ENCODE measurements at regions not wholly inside any gene's neighbourhood (a gene's known extent, or its start where the extent isn't known, plus 50 kb on each side); places are given as distances from the start of the nearest gene placed in this dataset.
A peak's percentile ranks its signal among the peaks of the same experiment; 100 is the strongest.

GRCh38 chr4:35506161-35506560, 738.2 kb downstream of the ARAP2 start:
- Histone ChIP-seq H3K9me3 (ENCODE audit: control insufficient read depth, insufficient read depth, low read length) (no peaks in the 10 kb centered on the region), H3K27me3 (ENCODE audit: control insufficient read depth, insufficient read depth, low read length) (no peaks in the 10 kb centered on the region), H3K4me1 (ENCODE audit: control insufficient read depth, insufficient read depth, low read length) (no peaks in the 10 kb centered on the region), H3K4me3 (ENCODE audit: low read depth, low read length) (no peak overlapping the region), H3K27ac (ENCODE audit: low read depth, low read length) (no peak overlapping the region), H3K36me3 (ENCODE audit: control insufficient read depth, insufficient read depth, low read length) (no peaks in the 10 kb centered on the region)
- no peak for DNase-seq (ENCODE audit: low read depth in 4 of 6, low spot score in 6 of 6)
- 100% methylated on average over 1 of the region's 3 CpGs for WGBS (ENCODE audit: insufficient coverage)

GRCh38 chr4:35511851-35512250, 732.5 kb downstream of the ARAP2 start:
- WGBS (ENCODE audit: insufficient coverage): no CpG with 5 or more reads among the region's 4 CpGs
- no peak for DNase-seq (ENCODE audit: low read depth in 4 of 6, low spot score in 6 of 6)
- H3K36me3 ChIP-seq (ENCODE audit: control insufficient read depth, insufficient read depth, low read length): no peaks in the 10 kb centered on the region

GRCh38 chr4:35516102-35516501, 728.2 kb downstream of the ARAP2 start:
- Histone ChIP-seq H3K4me1 (ENCODE audit: control insufficient read depth, insufficient read depth, low read length) (no peaks in the 10 kb centered on the region), H3K9me3 (ENCODE audit: control insufficient read depth, insufficient read depth, low read length) (no peaks in the 10 kb centered on the region), H3K27ac (ENCODE audit: low read depth, low read length) (no peak overlapping the region), H3K27me3 (ENCODE audit: control insufficient read depth, insufficient read depth, low read length) (no peaks in the 10 kb centered on the region), H3K36me3 (ENCODE audit: control insufficient read depth, insufficient read depth, low read length) (no peaks in the 10 kb centered on the region), H3K4me3 (ENCODE audit: low read depth, low read length) (no peak overlapping the region)
- peak in 1 of 6 donors; percentile 11 for DNase-seq (ENCODE audit: low read depth in 4 of 6, low spot score in 6 of 6)
- no CpG with 5 or more reads among the region's 1 CpG for WGBS (ENCODE audit: insufficient coverage)

More at GRCh38 chr4:35511851-35512250, 732.5 kb downstream of the ARAP2 start:
- Histone ChIP-seq H3K9me3 (ENCODE audit: control insufficient read depth, insufficient read depth, low read length) (no peaks in the 10 kb centered on the region), H3K27me3 (ENCODE audit: control insufficient read depth, insufficient read depth, low read length) (no peaks in the 10 kb centered on the region), H3K4me3 (ENCODE audit: low read depth, low read length) (no peak overlapping the region), H3K27ac (ENCODE audit: low read depth, low read length) (no peak overlapping the region), H3K4me1 (ENCODE audit: control insufficient read depth, insufficient read depth, low read length) (no peaks in the 10 kb centered on the region)

- Histone ChIP-seq H3K4me3 (ENCODE audit: low read depth, low read length) (no peak overlapping the region), H3K36me3 (ENCODE audit: control insufficient read depth, insufficient read depth, low read length) (no peaks in the 10 kb centered on the region), H3K4me1 (ENCODE audit: control insufficient read depth, insufficient read depth, low read length) (peaks cover under 1% of the 10 kb centered on the region), H3K27ac (ENCODE audit: low read depth, low read length) (no peak overlapping the region), H3K27me3 (ENCODE audit: control insufficient read depth, insufficient read depth, low read length) (no peaks in the 10 kb centered on the region), H3K9me3 (ENCODE audit: control insufficient read depth, insufficient read depth, low read length) (no peaks in the 10 kb centered on the region)
- DNase-seq (ENCODE audit: low read depth in 4 of 6, low spot score in 6 of 6): no peak
- WGBS (ENCODE audit: insufficient coverage): 0% methylated on average over 1 of the region's 1 CpG
These were observed 724.3 kb downstream of the ARAP2 start for GRCh38 chr4:35520059-35520458.

GRCh38 chr4:35521682-35522081, 722.6 kb downstream of the ARAP2 start:
- no peak for DNase-seq (ENCODE audit: low read depth in 4 of 6, low spot score in 6 of 6)
- no CpG with 5 or more reads among the region's 1 CpG for WGBS (ENCODE audit: insufficient coverage)
- H3K27me3 ChIP-seq (ENCODE audit: control insufficient read depth, insufficient read depth, low read length): no peaks in the 10 kb centered on the region

GRCh38 chr4:35525192-35525978, 718.9 kb downstream of the ARAP2 start:
- peak overlapping the region; percentile 69 for H3K27ac ChIP-seq (ENCODE audit: low read depth, low read length)
- 72% methylated on average over 26 of the region's 28 CpGs for WGBS (ENCODE audit: insufficient coverage)
- no peaks in the 10 kb centered on the region for H3K9me3 ChIP-seq (ENCODE audit: control insufficient read depth, insufficient read depth, low read length)
- DNase-seq (ENCODE audit: low read depth in 4 of 6, low spot score in 6 of 6): peak in 2 of 6 donors; percentile 3 to 43
- peaks cover 9% of the 10 kb centered on the region for H3K4me1 ChIP-seq (ENCODE audit: control insufficient read depth, insufficient read depth, low read length)
- no peak overlapping the region for H3K4me3 ChIP-seq (ENCODE audit: low read depth, low read length)
- no peaks in the 10 kb centered on the region for H3K27me3 ChIP-seq (ENCODE audit: control insufficient read depth, insufficient read depth, low read length)
- H3K36me3 ChIP-seq (ENCODE audit: control insufficient read depth, insufficient read depth, low read length): no peaks in the 10 kb centered on the region

More at GRCh38 chr4:35521682-35522081, 722.6 kb downstream of the ARAP2 start:
- Histone ChIP-seq H3K27ac (ENCODE audit: low read depth, low read length) (no peak overlapping the region), H3K9me3 (ENCODE audit: control insufficient read depth, insufficient read depth, low read length) (no peaks in the 10 kb centered on the region), H3K4me3 (ENCODE audit: low read depth, low read length) (no peak overlapping the region), H3K36me3 (ENCODE audit: control insufficient read depth, insufficient read depth, low read length) (no peaks in the 10 kb centered on the region), H3K4me1 (ENCODE audit: control insufficient read depth, insufficient read depth, low read length) (peaks cover 9% of the 10 kb centered on the region)

- H3K4me3 ChIP-seq (ENCODE audit: low read depth, low read length): no peak overlapping the region
- no CpG with 5 or more reads among the region's 3 CpGs for WGBS (ENCODE audit: insufficient coverage)
- no peak overlapping the region for H3K27ac ChIP-seq (ENCODE audit: low read depth, low read length)
- no peaks in the 10 kb centered on the region for H3K27me3 ChIP-seq (ENCODE audit: control insufficient read depth, insufficient read depth, low read length)
- no peak for DNase-seq (ENCODE audit: low read depth in 4 of 6, low spot score in 6 of 6)
- H3K4me1 ChIP-seq (ENCODE audit: control insufficient read depth, insufficient read depth, low read length): peaks cover 9% of the 10 kb centered on the region
- H3K9me3 ChIP-seq (ENCODE audit: control insufficient read depth, insufficient read depth, low read length): no peaks in the 10 kb centered on the region
- no peaks in the 10 kb centered on the region for H3K36me3 ChIP-seq (ENCODE audit: control insufficient read depth, insufficient read depth, low read length)
These were observed 717.9 kb downstream of the ARAP2 start for GRCh38 chr4:35526456-35526855.

GRCh38 chr4:35534962-35535361, 709.4 kb downstream of the ARAP2 start:
- no peak overlapping the region for H3K4me3 ChIP-seq (ENCODE audit: low read depth, low read length)
- no peaks in the 10 kb centered on the region for H3K9me3 ChIP-seq (ENCODE audit: control insufficient read depth, insufficient read depth, low read length)
- peak in 2 of 6 donors; percentile 54 to 80 for DNase-seq (ENCODE audit: low read depth in 4 of 6, low spot score in 6 of 6)
- WGBS (ENCODE audit: insufficient coverage): no CpG with 5 or more reads among the region's 5 CpGs
- H3K27ac ChIP-seq (ENCODE audit: low read depth, low read length): no peak overlapping the region
- H3K27me3 ChIP-seq (ENCODE audit: control insufficient read depth, insufficient read depth, low read length): no peaks in the 10 kb centered on the region
- H3K4me1 ChIP-seq (ENCODE audit: control insufficient read depth, insufficient read depth, low read length): no peaks in the 10 kb centered on the region
- no peaks in the 10 kb centered on the region for H3K36me3 ChIP-seq (ENCODE audit: control insufficient read depth, insufficient read depth, low read length)

- WGBS (ENCODE audit: insufficient coverage): 82% methylated on average over 2 of the region's 4 CpGs
- no peak overlapping the region for H3K4me3 ChIP-seq (ENCODE audit: low read depth, low read length)
- no peak for DNase-seq (ENCODE audit: low read depth in 4 of 6, low spot score in 6 of 6)
- H3K27me3 ChIP-seq (ENCODE audit: control insufficient read depth, insufficient read depth, low read length): no peaks in the 10 kb centered on the region
- no peaks in the 10 kb centered on the region for H3K36me3 ChIP-seq (ENCODE audit: control insufficient read depth, insufficient read depth, low read length)
- H3K27ac ChIP-seq (ENCODE audit: low read depth, low read length): no peak overlapping the region
- H3K4me1 ChIP-seq (ENCODE audit: control insufficient read depth, insufficient read depth, low read length): no peaks in the 10 kb centered on the region
- H3K9me3 ChIP-seq (ENCODE audit: control insufficient read depth, insufficient read depth, low read length): peaks cover 1% of the 10 kb centered on the region
These were observed 705.5 kb downstream of the ARAP2 start for GRCh38 chr4:35538807-35539206.

GRCh38 chr4:35539404-35540055, 704.8 kb downstream of the ARAP2 start:
- Histone ChIP-seq H3K27me3 (ENCODE audit: control insufficient read depth, insufficient read depth, low read length) (no peaks in the 10 kb centered on the region), H3K9me3 (ENCODE audit: control insufficient read depth, insufficient read depth, low read length) (peaks cover 1% of the 10 kb centered on the region), H3K4me3 (ENCODE audit: low read depth, low read length) (no peak overlapping the region), H3K27ac (ENCODE audit: low read depth, low read length) (no peak overlapping the region), H3K36me3 (ENCODE audit: control insufficient read depth, insufficient read depth, low read length) (no peaks in the 10 kb centered on the region), H3K4me1 (ENCODE audit: control insufficient read depth, insufficient read depth, low read length) (no peaks in the 10 kb centered on the region)
- no CpG with 5 or more reads among the region's 5 CpGs for WGBS (ENCODE audit: insufficient coverage)
- DNase-seq (ENCODE audit: low read depth in 4 of 6, low spot score in 6 of 6): no peak
